Sigmoid colon (tissue), 3 donors: ENCODE measurements at regions not wholly inside any gene's neighbourhood (a gene's known extent, or its start where the extent isn't known, plus 50 kb on each side); places are given as distances from the start of the nearest gene placed in this dataset.

Experiments used
- CTCF ChIP-seq, 4 experiments: fragments of 450-650 bp in 3 of 4; fragments of 200-600 bp in 1 of 4; IDR thresholded peaks; one replicate each; pipeline ENCODE4 v1.5.1; 2016 to 2019; ENCODE audit warnings: antibody characterized with exemption in 4 of 4, mild to moderate bottlenecking in 3 of 4, moderate library complexity in 2 of 4
- POLR2A ChIP-seq, 2 donors: fragments of 450-650 bp; IDR thresholded peaks; one replicate each; pipeline ENCODE4 v1.6.1; 2016; ENCODE audit warnings: antibody characterized with exemption in 2 of 2, mild to moderate bottlenecking in 2 of 2, moderate library complexity in 2 of 2

GRCh38 chr16:18055411-18055916, 281.1 kb downstream of the NPIPA8 start:
- TF ChIP-seq CTCF (IDR thresholded peaks at IDR 0.05) (no peak), POLR2A (IDR thresholded peaks at IDR 0.05) (no peak)
